GM04504 (cell line): ENCODE measurements at regions not wholly inside any gene's neighbourhood (a gene's known extent, or its start where the extent isn't known, plus 50 kb on each side); places are given as distances from the start of the nearest gene placed in this dataset.
A peak's percentile ranks its signal among the peaks of the same experiment; 100 is the strongest.

ENCODE experiments used
- DNase-seq: peaks from one replicate; pipeline ENCODE4 v3.0.0-alpha.2; 2012; ENCODE audit warnings: low read depth

DNA sequence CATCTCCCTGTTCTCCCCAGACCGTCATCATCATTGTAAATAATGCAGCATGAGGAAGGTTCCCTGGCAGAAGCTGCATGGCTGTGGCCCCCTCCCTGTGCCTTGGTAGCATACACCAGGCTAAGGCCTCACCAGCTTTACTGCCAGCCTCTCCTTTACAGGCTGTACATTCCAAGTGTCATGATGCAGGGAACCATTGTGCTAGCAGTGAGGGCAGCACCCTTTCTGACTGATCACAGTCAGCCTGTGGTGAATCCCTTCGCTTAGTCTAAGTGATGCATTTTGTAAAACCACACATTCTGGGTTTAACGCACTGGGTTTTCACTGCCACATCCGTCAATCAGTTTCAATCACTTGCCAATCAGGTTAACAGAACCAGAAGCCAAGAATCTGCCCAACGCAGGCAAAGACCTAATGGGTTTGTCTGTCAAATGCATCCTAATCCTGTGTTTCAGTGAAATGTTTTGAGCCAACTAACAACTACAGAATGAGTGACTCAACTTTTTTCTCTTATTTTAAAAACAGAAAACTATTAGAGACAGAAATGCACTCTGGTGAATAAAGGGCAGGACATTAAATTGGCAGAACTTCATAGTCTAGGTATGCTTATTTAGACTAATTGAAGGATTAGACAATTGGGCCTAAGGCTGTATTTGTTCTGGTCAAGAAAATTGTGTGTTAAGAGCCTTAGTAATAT lies 225.9 kb upstream of the DPH6 start:
- no peak for DNase-seq

DNA sequence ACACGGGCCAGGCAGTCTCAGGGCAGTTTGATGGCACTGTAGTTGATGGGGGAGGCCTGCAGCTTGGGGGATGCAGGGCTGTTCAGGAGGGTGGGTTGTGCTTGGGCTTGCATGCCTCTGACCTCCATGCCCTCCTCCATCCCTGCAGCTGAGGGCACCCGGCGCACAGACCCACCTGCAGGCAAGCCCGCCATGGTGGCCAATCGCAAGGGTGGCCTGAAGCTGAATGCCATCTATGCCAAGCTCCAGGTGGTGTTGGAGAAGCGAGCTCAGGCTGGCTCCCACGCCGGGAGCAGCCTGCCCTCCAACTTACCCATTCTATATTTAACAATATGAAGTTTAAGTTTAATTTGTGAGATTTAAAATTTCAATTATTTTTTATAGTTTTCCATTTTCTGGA lies 228.7 kb upstream of the DPH6 start:
- DNase-seq = no peak

DNA sequence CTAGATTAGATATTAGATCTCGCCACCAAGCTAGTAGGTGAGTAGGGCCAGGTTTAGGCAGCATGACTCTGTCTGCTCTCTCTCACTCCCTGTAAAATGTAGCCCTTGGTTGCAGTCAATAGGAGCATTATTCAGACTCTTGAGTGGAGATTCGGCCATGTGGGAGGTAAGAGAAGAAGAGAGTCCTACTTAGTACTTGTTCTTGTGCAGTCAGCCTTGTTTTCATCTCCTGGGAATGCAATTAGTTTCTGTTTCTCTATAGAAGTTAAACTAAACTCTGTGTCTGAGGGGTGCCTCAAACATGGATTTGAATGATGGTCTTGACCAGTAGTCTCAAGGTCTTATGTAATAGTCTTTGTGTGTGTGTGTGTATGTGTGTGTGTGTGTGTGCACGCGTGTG lies 229.5 kb upstream of the DPH6 start:
- no peak for DNase-seq

DNA sequence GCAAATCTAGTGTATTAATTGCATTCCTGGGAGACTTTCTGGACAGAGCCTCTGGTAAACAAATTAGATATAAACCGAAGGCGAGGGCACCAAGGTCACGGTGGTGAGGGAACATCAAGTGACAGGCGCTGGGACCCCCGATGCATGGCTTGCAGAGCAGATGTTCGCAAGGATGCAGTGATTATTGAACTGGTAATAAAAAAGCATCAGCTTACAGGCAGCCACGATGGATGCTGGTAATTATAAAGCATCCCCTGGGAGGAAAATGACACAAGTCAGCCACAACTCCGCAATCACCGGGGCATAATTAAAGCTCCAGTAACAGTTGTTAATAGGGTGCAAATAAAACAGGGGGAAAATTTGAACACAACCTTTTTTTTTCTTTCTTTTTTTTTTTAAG lies 231.1 kb upstream of the DPH6 start:
- DNase-seq = no peak

DNA sequence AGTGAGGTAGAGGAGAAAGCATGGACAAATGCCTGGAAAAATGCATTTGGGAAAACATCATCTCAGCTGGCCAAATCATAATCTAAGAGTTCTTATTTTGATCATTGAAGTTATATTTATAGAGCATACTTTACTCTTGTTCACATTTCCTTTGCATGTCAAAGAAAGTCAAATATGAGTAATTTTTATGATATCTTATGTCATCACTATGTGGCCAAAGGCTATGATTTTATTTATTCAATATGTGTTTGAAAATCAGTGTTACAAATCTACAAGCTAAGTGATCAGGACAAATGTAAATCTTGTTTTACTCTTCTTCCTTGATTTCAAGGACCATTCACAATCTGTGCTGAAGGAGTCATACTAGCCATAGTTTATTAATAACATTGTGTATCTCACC lies 237.2 kb upstream of the DPH6 start:
- DNase-seq = peak; percentile 5

DNA sequence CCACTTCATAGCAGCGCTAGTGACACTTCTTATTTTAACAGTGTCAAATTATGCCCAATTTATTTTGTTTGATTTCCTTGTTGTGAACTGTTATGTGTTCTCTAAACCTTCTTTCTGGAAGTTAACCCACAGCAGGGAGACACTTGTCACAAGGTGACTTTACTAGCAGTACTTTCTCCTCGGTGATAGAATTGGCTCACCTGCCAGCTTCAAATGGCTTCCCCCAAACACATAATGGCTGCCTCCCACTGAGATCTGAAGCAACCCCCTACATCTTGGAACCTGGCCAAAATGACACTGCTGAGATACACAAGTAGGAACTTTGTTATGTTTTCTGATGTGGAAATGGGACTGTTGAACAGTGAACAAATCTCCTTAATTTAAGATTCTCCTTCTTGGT lies 238.8 kb upstream of the DPH6 start:
- DNase-seq = no peak

DNA sequence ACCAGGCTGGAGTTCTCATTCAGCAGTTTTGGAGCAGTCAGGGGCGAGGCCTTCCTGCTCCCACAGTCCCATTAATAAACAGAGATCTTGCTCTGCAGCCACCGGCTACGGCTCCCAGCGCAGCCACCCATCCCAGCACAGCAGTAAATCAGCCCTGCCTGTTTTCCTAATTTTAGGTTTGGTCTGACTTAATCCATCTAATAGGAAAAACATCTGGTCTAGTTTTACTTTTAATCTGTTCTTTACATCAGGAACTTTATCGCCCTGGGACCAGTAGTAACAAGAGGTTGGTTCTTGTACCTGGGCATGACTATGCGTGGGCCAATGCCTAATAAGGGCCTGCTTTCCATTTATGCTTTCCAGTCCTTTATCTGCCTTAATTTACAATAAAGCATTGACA lies 264.0 kb upstream of the DPH6 start:
- no peak for DNase-seq

DNA sequence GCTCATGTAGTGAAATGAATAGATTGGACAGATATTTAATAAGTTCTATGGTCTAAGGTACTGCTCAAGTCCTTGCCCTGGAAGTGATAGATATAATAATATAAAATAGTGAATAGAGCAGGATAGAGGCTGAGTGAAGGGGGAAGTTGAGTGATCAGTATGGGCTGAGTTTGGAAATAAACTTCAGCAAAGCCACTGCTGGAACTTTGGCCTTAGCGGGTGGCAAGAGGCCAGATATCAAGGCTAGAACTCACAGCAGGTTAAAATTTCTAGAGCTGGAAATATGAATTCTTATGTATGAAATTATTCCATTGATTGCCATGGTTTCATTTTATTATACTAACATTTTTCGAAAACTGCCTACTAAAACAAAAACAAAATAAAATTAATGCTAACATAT lies 267.6 kb upstream of the DPH6 start:
- DNase-seq = no peak

DNA sequence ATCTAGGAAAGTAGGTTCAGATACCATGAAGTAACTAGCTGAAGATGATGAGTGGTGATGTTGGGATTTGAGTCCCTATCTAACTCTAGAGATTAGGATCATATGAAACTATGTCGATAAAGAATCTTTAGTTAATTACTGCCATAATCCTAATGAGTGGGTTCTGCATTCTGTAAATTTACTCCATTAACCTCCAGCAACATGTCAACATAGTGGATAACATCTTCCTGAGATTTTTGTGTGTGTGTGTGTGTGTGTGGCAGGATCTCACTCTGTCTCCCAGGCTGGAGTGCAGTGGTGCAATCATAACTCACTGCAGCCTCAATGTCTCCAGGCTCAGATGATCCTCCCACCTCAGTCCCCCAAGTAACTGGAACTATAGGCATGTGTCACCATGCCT lies 272.9 kb upstream of the DPH6 start:
- DNase-seq = no peak

DNA sequence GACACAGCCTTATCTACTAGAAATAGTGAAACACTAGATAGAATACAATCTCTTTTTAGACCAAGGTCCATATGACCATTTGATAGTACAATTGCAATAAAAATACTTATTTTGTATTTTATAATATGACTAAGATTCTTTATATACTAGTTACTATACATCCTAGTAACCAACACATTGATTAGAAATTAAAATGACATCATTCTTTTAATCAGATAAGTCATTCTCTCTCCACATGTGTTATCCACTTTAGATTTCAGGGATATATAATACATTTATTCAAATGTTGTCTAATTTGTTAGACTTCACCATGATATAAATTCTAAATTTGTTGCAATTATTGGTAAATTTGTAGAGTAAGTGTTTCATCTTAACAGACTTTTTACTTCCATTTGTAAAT lies 276.2 kb upstream of the DPH6 start:
- DNase-seq = no peak

DNA sequence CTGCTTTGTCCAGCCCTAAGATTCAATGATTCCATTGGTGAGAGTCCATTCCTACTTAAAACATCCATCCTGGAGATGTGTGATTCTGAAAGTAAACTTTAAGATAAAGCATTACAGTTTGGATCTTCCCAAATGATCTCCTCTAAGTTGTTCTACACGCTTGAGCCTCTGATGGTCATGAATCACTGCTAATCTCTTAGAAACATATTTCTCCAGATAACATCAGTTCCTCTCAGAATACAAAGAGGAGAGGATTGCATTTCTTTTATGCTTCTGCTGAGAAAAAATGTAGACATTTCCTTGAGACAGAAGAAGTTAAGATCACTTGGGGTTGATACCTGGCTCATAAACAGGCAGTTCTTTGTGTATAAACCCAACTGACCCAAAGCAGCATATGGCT lies 281.2 kb upstream of the DPH6 start:
- no peak for DNase-seq

DNA sequence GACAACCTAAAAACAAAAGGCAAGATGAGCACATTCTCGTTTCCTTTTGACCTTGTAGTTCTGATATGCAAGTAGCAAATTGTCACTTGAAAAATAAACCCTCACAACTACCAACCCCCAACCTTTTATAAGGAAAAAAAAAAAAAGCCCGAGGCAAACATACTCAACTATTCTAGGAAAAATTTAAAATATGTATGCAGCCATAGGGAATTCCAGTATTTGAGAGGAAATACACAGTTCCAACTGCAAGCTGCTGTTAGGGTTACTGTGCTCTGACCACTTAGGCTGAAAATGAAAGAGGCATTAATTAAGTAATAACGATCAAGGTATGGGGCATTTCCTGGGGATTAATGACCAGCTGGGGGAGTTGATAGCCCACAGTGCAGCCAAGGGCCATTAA lies 281.9 kb upstream of the DPH6 start:
- no peak for DNase-seq

DNA sequence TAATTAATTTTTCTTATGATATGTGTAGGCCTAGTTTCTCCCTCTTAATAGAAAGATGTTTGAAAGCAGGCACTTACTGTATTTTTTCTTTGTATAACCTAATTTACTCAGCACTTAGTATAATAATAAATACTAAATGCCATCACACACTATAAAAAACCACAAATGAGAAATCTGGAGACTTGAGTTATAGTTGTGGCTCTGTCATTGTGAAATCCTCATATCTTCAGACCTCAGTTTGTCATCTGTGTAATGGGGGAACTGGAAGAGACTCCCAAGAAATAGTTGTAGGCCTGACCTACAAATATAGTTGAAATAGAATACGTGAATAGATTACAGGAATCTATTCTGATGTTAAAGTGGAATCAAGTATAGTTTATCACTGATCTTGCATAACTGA lies 287.6 kb upstream of the DPH6 start:
- DNase-seq = no peak

DNA sequence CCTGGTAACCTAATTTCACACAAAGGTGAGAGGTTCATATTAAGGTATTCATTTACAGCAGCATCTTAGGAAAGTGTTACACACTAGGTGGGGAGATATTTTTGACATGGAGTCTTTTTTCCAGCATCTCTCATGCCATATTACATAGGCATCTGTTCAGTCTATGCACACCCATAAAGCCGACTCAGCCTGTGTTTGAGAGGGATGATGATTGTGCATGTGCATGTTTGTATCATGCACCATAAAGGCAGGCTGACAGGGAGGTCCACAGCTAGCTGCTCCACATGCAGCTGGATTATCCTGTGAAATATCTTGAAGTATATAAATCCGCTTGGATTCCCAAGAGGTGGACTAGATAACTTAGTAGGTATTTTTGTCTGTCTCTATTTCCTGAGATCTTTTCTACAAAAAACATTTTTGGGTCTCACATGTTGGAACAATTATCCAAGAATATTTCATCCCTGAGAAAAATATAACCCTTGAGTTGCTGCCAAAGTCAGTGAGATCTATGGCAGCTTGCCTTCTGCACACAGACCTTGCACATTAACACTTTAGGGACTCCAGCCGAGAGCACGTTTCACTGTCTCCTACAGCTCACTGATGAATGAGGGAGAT lies 288.4 kb upstream of the DPH6 start:
- DNase-seq = no peak

DNA sequence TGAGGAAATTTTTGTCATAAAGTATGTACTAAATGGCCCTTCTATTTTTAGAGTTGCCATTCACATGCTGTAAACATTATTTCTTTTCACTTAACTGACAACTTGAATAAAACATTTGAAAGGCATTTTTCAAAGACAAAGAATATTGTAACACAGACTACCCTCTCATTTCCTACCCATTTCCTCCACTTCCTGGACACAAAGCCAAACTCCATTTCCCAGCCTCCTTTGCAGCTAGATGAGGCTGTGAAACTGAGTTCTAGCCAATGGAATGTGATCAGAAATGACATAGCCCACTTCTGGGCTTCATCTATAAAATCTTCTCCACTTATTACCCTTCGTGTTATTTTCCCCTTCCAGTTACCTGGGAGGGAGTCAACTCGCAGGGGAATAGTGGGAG lies 288.9 kb upstream of the DPH6 start:
- DNase-seq = no peak

DNA sequence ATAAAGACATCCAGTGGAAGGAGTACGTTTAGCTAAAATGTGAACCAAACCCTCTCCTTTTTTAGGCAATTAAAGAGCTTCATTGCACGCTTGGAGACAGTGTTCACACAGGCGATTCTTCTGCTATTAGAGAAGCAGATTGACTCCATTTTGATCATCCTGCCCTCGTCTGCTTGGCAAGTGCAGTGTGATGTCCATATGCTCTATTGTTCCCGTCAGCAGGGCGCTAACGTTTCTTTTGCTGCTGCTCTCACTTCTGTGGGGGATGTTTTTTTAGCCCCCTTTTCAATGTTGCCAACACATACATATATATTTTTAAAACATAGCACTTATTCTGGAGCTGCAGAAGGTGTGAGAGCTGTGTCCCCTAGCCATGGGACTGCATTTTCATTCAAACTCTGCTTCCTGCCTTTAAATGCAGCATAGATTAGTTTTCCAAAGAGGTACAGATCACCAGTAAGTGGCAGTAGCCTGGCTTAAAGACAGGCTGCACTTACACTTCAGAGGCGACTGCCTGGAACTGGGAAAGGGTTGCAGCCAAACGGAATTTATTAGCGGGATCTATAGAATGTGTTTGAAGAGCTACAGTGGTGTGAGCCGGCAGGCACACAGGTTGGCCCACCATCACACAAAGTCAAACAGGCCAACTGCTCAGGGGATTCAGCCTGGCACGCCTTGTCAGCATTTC lies 292.6 kb upstream of the DPH6 start:
- DNase-seq = no peak

DNA sequence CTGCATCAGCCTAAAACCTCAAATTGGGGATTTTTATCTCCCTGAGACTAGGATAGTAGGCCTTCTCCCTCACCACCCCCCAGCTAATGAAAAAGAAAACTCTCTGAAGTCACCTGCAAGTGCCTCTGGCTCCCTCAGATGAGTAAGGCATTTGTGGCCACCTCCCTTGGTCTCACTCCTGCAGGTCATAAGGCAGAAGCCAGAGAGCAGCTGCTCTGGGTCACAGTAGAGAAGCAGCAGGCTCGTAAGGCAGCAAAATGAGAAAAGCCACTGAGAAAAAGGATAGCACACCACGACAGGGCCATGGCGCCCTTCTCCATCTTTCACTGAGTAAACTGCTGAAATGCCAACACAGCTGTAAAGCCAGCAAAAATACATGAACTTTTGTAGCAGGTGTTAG lies 296.7 kb upstream of the DPH6 start:
- no peak for DNase-seq

DNA sequence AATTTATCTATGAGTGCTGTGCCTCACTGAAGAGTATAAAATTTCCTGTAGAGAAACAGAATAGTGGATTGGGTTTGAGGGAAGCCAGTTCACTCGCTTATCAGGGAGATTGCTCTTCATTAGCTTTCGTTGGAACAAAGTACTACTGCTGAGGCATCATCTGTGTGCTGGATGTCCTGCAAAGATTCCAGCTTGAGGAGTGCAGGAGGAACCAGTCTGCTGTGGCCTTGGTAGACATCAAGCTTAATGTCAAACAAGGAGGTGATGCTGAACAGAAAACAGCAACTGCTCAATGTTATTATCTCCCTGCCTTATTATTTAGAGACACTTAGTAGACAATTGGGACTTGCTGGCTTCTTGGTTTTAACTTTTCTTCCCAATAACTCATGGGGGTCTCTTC lies 297.5 kb upstream of the DPH6 start:
- DNase-seq = no peak

DNA sequence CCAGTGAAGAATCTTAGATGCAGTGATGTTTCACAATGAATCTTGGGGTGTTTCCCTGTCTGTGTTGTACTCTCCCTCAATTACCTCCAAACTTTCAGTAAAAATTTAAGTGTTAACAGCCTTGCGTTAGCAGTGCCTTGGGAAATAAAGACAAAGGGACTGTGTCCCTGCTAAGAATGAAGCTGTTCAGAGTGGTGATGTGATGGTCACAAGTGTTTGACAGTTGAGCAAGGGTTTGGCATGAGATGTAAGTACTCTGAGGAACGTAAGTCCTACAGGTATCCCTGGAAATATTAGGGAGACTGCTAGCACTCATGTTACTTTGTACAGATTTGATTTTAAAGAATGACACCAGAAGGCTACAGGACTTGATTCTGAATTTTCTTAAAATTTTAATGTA lies 304.3 kb upstream of the DPH6 start:
- DNase-seq = no peak

DNA sequence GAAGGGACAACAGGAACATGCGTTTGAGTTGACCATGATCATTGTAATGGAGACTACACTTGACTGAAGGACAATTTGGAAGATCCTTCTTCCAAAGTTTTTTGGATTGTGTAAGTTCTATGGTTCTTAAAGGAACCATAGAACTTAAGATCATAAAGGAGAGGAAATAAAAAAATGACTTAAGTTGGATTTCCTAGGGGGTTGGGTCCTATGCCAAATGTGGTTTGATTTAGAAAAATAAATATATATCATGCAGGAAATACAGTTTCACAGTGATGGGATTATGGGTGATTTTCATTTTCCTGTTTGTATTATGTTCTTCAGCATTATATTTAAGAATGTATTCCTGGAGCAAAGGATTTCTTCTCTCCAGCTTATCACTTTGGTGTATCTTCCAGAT lies 305.5 kb upstream of the DPH6 start:
- no peak for DNase-seq

DNA sequence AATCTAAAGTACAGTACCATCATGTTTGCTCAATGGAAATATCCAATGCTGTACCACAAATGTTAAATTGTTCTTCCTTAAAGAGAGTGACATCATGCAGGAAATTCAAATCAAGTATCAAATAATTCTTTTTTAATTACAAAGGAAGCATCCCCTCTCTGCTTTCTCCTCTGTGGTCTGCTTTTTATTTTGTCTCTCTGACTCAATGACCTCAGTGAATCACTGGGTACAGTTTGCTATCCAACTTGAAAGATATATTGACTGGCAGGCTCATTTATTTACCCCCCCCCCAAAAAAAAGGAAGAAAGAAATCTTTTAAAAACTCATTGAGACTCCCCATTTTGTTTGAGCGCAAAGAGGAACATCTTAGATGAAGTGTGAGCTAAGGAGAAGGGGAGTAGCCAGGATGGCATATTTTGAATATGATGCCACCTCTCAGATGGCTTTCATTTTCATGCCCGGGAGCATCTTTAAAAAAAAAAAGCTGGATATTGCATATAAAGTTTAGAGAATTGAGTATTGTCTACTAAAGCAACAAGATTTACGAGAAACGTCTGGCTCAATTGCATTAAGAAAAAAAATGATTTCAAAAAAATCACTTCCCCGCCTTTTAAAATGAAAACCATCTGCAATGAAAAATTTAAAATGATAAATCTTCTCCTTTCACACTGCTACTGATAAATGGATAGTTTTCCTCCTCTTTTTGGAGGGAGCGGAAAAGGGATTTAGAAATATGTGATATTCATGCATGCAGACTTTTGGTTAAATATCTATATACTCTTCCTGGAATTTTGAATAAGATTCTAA lies 307.1 kb upstream of the DPH6 start:
- DNase-seq = peak; percentile 27

DNA sequence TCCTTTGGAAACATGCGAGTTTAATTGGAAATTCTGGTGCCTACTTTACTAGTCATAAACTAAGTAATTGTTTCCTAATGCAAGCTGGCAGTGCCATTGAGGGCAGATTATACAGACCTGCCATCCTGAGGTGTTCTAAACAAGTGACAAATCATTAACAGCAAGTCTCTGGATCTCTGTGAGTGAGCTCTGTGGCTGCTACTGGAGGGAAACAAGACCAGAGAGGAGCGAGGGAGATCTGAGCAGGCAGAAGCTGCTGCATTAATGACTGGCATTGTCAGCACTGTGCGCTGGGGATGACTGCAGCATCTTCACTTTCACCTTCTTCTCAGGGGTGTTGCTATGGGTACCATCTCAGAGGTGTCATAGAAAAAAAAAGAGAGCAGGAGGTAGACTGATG lies 308.4 kb upstream of the DPH6 start:
- no peak for DNase-seq
